Fibroblast of upper back skin (primary cell): ENCODE measurements at regions not wholly inside any gene's neighbourhood (a gene's known extent, or its start where the extent isn't known, plus 50 kb on each side); places are given as distances from the start of the nearest gene placed in this dataset.
"Not testable (repeated sequence)": the region's sequence is repeated elsewhere in the genome, so short reads cannot be mapped to it uniquely, and the experiment has no call there.

Experiments used
- DNase-seq: peaks from one replicate; pipeline ENCODE4 v3.0.0-alpha.2; 2013

DNA sequence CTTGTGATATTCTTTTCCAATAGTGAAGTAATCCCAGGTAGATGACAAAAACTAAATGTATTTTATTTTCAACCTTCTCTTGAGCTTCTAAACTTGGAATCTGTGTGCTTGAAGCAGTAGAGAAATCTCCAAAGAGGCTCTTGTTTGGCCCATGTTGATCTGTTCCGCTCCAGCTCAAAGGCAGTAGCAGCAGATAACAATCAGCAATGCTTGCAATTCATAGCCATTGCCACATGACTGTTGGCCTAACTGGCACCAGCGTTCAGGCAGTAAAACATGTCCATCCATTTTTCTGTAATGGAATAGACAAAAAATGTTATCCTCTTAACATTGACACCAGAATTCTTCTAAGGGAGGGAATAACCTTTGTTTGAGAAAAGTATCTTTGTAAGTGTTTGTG lies 270.7 kb upstream of the MSX2 start:
- no peak for DNase-seq

DNA sequence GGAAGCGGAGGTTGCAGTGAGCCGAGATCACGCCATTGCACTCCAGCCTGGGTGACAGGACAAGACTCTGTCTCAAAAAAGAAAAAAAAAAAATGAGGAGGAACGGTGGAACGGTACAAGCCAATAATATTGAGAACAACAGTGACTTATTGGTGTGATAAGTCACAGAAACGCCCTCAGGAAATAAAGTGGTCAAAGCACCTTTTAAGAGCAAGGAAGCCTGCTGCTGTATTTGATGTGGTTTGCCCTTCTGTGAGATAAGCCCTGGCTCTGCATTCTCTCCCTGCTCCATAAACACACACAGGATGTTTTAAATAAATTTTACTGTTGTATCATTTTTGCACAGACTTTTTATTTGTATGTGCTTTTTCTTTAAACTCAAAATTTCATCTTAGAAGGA lies 269.9 kb upstream of the MSX2 start:
- no peak for DNase-seq

DNA sequence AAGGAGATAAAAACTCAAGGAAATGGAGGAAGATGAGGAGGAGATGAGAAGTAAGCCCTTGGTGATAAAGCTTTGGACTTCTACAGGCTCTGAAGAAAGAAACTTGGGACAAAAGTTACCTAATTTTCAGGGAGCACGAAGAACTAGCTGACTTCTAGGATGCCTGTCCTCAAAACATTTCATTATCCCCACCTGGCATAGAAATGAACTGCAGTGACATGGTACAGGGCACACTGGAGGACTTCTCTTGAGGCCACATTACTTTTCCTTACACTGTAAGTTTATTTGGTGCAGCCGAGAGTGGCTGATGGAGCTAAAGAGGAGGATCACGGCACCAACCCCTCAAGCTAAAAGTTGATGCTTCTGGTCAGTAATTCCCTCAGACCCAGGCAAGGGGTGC lies 269.5 kb upstream of the MSX2 start:
- no peak for DNase-seq

DNA sequence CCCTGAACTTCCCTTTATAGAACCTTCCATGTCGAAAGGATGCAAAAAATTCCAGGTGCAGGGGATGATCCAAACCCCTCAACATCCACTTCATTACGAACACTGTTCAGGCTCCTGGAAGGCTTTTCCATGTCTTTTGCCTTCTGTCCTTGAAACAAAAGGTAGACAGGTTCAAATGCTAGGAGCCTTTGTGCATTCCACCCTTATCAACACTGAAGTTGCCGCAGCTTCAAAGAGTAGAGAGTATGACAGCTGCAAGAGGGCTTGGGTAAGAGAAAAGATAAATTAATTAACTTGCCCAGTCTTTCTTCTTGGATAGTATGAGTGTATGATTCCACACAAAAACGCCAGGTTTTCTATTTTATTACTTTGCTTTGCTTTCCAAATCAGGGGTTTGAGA lies 269.1 kb upstream of the MSX2 start:
- no peak for DNase-seq

GRCh38 chr5:174457141-174457678 lies 267.2 kb upstream of the MSX2 start:
- no peak for DNase-seq

DNA sequence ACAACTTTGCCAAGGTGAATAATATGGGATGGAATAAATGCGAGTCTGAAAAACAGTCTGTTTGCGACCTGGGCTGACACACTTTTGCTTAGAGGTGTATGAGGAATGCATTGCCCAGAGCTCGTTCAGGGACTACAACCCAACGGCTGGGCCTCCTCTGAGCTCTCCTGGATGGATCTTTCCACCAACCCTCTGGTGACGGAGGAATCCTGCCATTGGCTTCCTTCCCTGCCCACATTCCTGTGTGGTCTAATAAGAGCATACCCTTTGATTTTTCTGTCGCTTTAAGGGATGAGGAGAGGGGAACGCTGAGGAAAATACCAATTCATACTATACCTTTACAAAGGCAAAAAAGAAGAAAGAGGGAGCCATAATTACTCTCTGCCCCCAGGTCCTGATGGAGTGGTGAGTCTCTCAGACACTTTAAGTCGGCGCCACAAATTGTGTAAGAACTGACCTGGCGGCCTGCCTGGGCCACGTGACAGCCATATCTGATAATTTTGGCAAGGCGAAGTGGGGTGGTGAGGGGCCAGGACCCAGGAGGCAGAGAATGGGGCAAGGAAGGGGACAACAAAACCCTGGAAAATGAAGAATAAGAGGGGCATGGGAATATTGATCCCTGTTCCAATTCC lies 265.2 kb upstream of the MSX2 start:
- no peak for DNase-seq

DNA sequence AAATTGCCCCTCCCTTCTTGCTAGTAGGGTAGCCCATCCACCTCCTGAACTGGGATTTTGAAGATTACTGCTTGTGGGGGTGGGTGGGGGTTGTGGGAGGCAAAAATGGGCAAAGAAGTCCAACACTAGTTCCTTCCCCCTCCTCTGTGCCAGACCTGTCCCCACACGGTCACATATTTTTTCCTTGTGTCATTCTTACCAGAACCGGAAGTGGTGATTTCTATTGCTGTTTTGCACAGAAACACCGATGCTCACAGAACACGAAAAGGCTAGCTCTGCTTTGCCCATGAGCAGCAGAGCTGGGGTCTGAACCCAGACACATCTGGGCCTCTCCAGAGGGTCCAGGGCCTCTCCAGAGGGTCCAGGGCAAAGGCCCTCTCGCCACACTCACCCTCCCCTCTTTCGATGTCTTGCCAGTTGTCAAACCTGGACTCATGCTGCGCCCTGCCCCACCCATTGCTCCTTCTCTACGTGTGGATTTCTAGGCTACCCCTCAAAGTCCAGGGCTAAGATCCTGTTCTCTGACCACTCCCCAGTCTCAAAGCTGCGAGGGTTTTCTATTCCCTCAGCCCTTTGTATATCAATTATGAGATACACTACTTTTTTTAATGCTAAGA lies 264.4 kb upstream of the MSX2 start:
- DNase-seq: no peak

DNA sequence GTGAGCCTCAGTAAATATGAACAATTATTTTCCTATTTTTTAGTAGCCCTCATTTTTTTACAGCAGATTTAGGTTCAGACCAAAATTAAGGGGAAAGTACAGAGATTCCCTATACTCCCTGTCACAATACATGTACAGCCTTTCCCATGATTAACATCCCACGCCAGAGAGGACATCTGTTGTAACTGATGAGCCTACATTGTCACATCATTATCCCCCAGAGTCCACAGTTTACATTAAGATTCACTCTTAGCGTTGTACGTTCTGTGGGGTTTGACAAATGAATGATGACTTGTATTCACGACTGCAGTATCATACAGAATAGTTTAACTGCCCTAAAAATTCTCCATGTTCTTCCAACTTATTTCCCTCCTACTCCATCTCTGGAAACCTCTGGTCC lies 262.3 kb upstream of the MSX2 start:
- no peak for DNase-seq

GRCh38 chr5:174464504-174465165 lies 259.7 kb upstream of the MSX2 start:
- no peak for DNase-seq

DNA sequence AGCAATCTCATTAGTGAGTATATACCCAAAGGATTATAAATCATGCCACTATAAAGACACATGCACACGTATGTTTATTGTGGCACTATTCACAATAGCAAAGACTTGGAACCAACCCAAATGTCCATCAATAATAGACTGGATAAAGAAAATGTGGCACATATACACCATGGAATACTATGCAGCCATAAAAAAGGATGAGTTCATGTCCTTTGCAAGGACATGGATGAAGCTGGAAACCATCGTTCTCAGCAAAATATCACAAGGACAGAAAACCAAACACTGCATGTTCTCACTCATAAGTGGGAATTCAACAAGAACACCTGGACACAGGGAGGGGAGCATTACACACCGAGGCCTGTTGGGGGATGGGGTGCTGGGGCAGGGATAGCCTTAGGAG lies 252.9 kb upstream of the MSX2 start:
- not testable (repeated sequence) for DNase-seq

GRCh38 chr5:174472956-174473355 lies 251.4 kb upstream of the MSX2 start:
- DNase-seq: no peak

DNA sequence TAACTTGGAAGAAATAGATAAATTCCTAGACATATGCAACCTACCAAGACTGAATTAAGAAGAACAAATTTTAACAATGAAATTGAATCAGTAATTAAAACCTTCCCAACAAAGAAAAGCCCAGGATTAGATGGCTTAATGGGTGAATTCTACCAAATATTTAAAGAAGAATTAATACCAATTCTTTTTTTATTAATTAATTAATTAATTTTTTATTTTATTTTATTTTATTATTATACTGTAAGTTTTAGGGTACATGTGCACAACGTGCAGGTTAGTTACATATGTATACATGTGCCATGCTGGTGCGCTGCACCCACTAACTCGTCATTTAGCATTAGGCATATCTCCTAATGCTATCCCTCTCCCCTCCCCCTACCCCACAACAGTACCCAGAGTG lies 248.4 kb upstream of the MSX2 start:
- not testable (repeated sequence) for DNase-seq

- no peak for DNase-seq
These were observed 245.1 kb upstream of the MSX2 start for GRCh38 chr5:174479325-174479724.

GRCh38 chr5:174481737-174482136 lies 242.6 kb upstream of the MSX2 start:
- DNase-seq: no peak

DNA sequence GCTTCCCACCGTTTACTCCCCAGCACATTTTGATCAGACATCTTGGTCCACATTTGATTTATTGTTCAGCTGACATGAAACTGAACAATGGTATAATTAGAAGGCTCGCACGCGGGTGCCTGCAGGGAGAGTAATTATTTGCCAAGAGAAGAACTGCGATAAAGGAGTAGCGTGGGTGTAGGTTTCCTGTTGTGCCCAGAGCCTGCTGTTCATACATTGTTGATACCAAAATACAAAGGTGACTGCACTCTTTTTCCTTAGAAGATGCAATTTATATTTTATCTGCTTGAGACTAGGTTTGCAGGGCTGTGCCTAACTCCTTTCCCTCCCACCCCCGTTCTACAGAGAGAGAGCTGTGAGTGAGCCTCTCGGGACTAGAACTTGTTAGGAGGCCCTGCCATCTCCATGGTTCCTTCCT lies 241.8 kb upstream of the MSX2 start:
- DNase-seq: no peak

DNA sequence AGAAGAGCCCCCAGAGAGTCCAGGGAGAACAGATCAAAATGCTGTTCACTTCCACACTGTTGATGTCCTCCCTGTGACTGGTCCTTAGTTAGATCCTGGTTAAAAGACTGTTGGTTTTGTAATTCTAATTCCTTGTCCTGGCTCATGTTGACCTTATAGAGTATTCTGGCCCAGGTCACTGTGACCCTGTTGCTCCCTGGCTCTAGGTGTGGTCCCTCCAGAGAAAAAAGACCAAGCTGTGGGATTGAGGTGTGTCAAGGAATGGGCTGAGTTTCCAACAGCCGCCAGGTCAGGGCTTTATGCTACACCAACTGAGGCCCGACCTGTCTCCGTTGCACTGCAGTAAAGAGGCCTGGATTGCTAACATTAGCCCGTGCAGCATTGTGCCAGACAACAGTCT lies 241.0 kb upstream of the MSX2 start:
- DNase-seq: no peak

DNA sequence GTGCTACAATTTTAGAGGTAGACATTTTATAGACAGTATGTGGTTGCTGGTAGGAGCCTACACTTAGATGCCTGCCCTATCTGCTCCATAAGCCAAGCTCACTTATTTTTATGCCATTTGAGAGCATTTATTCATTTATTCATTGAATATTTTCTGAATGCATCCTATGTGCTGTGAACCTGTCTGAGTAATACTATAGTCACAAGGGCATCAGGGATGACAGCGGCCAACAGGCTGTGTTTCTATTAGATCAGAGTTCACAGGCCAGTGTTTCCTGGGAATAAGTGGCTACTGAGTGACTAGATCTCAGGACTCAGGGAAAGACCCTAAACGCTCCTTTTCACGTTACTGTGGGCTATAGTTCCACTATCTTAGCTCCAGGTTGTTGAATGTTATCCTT lies 235.2 kb upstream of the MSX2 start:
- no peak for DNase-seq

GRCh38 chr5:174489920-174490597 lies 234.3 kb upstream of the MSX2 start:
- DNase-seq: no peak

- no peak for DNase-seq
These were observed 233.7 kb upstream of the MSX2 start for GRCh38 chr5:174490728-174491127.

DNA sequence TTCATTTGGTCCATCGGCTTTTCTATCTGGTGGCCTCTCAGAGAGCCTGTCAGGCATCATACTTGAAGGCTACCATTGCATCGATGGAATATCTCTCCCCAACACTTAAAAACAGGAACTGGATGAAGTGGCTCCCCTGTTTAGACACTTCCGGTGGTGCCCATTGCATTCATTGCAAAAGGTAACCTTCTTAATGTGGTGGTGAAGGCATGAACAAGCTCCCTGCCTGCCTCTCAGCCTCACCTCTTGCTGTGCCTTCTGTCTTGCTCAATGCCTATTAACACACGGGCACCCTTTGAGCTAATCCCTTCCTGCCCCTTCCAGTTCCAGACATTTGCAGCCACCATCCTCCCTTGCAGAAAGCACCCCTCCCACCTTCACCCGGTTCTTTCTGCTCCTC lies 233.1 kb upstream of the MSX2 start:
- no peak for DNase-seq

GRCh38 chr5:174491761-174492350 lies 232.5 kb upstream of the MSX2 start:
- no peak for DNase-seq

DNA sequence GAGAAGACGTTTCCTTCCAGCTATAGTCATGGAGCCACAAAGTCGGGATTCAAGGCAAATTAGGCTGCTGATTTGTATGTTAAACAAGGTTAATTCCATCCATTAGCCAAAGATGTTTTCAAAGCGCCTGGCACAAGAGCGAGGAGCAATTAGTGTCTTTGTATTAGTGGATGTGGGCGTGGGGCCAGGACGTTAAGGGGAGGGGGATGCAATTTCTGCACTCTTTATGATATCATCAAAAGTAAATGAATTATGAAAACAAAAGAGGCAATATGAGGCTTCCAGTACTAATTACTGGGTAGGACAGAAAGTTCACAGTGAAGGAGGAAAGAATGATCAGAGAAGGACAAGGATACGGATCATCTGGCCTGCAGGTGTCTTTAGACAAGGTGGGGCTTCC lies 230.9 kb upstream of the MSX2 start:
- DNase-seq: no peak

DNA sequence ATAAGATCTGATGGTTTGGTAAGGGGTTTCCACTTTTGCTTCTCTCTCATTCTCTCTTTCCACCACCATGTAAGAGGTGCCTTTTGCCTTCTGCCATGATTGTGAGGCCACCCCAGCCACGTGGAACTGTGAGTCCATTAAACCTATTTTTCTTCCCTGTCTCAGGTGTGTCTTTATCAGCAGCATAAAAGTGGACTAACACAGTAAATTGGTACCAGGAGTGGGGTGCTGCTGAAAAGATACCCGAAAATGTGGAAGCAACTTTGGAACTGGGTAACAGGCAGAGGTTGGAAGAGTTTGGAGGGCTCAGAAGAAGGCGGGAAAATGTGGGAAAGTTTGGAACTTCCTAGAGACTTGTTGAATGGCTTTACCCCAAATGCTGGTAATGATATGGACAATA lies 226.4 kb upstream of the MSX2 start:
- not testable (repeated sequence) for DNase-seq
